ENCODE measurements at regions not wholly inside any gene's neighbourhood (a gene's known extent, or its start where the extent isn't known, plus 50 kb on each side); places are given as distances from the start of the nearest gene placed in this dataset.

GRCh38 chr6:156416391-156416790, 360.8 kb upstream of the ARID1B start:
- no peak for DNase-seq (ENCODE audit: low read depth)

- no peak for DNase-seq (ENCODE audit: low read depth)
Observed at GRCh38 chr6:156413154-156413553, 364.0 kb upstream of the ARID1B start.

- DNase-seq (ENCODE audit: low read depth): no peak
Observed at GRCh38 chr6:156410649-156411048, 366.5 kb upstream of the ARID1B start.

- DNase-seq (ENCODE audit: low read depth): no peak
Observed at GRCh38 chr6:156408655-156409054, 368.5 kb upstream of the ARID1B start.

- DNase-seq (ENCODE audit: low read depth): no peak
Observed at GRCh38 chr6:156407334-156407733, 369.8 kb upstream of the ARID1B start.

GRCh38 chr6:156406688-156407087, 370.5 kb upstream of the ARID1B start:
- DNase-seq (ENCODE audit: low read depth): no peak

- no peak for DNase-seq (ENCODE audit: low read depth)
Observed at GRCh38 chr6:156406099-156406498, 371.1 kb upstream of the ARID1B start.

GRCh38 chr6:156402628-156403027, 374.6 kb upstream of the ARID1B start:
- no peak for DNase-seq (ENCODE audit: low read depth)

- no peak for DNase-seq (ENCODE audit: low read depth)
Observed at GRCh38 chr6:156402227-156402626, 375.0 kb upstream of the ARID1B start.

GRCh38 chr6:156400487-156400886, 376.7 kb upstream of the ARID1B start:
- no peak for DNase-seq (ENCODE audit: low read depth)

GRCh38 chr6:156398966-156399365, 378.2 kb upstream of the ARID1B start:
- no peak for DNase-seq (ENCODE audit: low read depth)

- DNase-seq (ENCODE audit: low read depth): no peak
Observed at GRCh38 chr6:156398371-156398770, 378.8 kb upstream of the ARID1B start.

GRCh38 chr6:156396791-156397418, 380.3 kb upstream of the ARID1B start:
- DNase-seq (ENCODE audit: low read depth): no peak

- DNase-seq (ENCODE audit: low read depth): no peak
Observed at GRCh38 chr6:156396068-156396771, 381.0 kb upstream of the ARID1B start.

- DNase-seq (ENCODE audit: low read depth): no peak
Observed at GRCh38 chr6:156395276-156395675, 381.9 kb upstream of the ARID1B start.

GRCh38 chr6:156392648-156393047, 384.5 kb upstream of the ARID1B start:
- DNase-seq (ENCODE audit: low read depth): no peak

GRCh38 chr6:156391977-156392376, 385.2 kb upstream of the ARID1B start:
- DNase-seq (ENCODE audit: low read depth): no peak

GRCh38 chr6:156391061-156391672, 386.0 kb upstream of the ARID1B start:
- no peak for DNase-seq (ENCODE audit: low read depth)

GRCh38 chr6:156390621-156391020, 386.6 kb upstream of the ARID1B start:
- DNase-seq (ENCODE audit: low read depth): no peak

GRCh38 chr6:156389296-156389695, 387.9 kb upstream of the ARID1B start:
- DNase-seq (ENCODE audit: low read depth): no peak

GRCh38 chr6:156387472-156387871, 389.7 kb upstream of the ARID1B start:
- DNase-seq (ENCODE audit: low read depth): no peak

GRCh38 chr6:156383059-156383458, 394.1 kb upstream of the ARID1B start:
- no peak for DNase-seq (ENCODE audit: low read depth)

Measured in Daoy (cell line).